HG02943 (cell line): ENCODE measurements at regions not wholly inside any gene's neighbourhood (a gene's known extent, or its start where the extent isn't known, plus 50 kb on each side); places are given as distances from the start of the nearest gene placed in this dataset.
"Not testable (repeated sequence)": the region's sequence is repeated elsewhere in the genome, so short reads cannot be mapped to it uniquely, and the experiment has no call there.

Source experiments
- ATAC-seq: cut with Tn5 transposase; IDR thresholded peaks from one replicate; pipeline ENCODE4 v1.9.1; 2021; ENCODE audit warnings: mild to moderate bottlenecking, low read depth, moderate library complexity; ENCODE audit not compliant: unreplicated experiment

DNA sequence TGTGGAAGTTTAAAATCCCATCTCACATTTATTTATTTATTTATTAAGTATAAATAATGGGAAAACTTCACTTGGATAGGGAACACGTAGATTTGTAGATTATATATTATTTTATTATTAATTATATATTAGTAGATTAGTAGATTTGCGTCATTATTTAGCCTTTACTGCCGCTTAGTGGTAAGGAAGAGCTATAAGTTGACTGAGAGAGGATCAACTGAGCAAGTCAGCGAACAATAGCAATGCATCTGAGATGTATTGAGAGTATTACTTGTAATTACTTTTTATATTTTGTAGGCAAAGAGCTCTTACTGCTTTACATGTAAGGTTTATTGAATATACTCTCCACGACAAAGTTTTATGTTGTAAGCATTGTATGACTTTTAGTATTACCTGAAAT, 244.5 kb upstream of the ANKRD30A start:
- ATAC-seq = no peak

DNA sequence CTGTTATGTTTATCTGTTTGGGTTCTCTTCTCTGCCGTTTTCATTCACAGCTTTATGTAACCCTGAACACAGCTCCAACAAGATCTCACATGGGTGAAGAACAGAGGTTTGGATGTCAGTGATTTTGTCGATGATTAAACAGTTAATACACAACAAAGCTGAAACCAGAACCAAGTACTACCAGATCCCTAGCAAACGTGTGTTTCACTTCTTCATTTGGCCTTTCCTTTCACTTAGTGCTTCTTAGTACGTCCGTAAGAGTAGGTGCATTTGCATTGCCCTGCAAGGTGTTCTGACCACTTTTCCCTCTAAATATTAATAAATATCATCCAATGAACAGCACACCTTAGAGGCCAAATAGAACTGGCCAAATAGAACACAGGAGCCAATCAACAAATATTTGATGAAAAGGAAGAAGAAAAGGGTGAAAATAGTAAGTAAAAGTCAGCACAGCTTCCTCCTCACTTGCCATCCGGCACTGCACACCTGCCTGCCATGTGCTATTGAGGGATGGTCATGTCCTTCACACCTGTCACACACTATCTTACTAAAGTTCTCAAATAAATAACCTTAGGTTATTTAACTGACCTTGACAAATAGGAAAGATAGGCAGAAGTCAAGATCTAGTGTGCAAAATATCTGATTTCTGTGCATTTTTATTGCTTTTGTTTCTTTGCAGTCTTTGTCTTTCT, 252.6 kb upstream of the ANKRD30A start:
- peak; percentile 96 for ATAC-seq

DNA sequence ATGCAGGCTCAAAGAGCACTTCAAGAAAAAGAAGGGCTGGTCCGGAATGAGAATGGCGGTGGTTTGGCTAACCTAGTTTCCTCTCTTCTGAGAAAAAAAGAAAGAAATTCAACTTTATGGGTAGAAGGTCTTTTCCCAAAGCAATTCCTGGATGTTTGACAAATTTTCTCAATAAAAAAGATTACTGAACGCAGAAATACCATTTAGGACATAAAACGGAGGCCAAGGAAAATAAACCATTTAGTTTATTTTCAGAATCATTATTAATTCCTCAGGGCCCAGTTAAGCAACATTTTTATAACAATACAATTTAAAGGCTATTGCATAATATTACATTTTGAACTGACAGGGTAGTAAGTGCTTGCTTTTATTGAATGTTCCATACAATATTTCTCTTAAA, 284.6 kb upstream of the ANKRD30A start:
- no peak for ATAC-seq

DNA sequence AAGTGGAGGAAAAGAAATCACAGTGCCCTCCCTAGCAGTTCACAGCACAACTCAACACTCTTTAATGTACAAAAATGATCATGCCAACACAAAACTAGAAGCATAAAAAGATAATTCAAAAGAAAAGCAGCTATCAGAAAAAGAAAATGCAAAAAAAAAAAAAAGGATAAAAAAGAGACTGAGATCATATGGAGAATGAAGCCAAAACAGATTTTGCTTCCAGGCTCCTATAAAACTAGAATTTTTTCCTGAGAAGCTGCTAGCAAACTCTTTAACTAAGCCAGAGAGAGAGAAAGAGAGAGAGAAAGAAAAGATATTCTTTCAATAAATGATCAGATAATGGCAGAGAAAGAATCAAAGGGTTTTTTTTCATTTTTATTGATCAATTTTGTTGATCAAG, 288.0 kb upstream of the ANKRD30A start:
- ATAC-seq = no peak

DNA sequence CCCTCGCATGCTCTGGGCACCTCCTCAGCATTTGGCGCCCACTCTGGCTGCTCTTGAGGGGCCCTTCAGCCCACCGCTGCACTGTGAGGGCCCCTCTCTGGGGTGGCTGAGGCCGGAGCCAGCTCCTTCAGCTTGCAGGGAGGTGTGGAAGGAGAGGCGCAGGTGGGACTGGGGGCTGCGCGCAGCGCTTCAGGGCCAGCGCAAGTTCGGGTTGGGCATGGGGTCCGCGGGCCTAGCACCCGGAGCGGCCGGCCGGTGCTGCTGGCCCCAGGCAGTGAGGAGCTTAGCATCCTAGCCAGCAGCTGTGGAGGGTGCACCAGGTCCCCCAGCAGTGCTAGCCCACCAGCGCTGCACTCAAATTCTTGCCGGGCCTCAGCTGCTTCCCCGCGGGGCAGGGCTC, 305.6 kb upstream of the ANKRD30A start:
- no peak for ATAC-seq

DNA sequence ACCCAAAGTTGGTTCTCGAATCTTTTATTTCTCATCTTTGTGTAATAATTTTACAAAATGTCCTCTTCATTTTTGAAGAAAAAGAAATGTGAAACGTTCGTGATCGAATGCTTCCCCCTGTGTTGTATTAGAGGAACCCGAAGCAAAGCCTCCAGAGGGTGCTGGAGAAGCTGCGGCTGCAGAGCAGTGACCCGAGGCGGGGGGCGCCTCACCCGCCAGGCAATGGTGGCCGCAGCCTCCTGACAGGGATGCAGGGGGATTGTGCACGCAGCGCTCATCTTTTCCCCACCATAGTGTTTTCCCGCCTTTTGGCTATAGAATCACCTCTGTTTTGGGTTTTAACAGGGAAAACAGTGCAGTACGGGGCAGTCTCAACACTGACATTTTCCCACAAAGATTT, 307.5 kb upstream of the ANKRD30A start:
- ATAC-seq = no peak

DNA sequence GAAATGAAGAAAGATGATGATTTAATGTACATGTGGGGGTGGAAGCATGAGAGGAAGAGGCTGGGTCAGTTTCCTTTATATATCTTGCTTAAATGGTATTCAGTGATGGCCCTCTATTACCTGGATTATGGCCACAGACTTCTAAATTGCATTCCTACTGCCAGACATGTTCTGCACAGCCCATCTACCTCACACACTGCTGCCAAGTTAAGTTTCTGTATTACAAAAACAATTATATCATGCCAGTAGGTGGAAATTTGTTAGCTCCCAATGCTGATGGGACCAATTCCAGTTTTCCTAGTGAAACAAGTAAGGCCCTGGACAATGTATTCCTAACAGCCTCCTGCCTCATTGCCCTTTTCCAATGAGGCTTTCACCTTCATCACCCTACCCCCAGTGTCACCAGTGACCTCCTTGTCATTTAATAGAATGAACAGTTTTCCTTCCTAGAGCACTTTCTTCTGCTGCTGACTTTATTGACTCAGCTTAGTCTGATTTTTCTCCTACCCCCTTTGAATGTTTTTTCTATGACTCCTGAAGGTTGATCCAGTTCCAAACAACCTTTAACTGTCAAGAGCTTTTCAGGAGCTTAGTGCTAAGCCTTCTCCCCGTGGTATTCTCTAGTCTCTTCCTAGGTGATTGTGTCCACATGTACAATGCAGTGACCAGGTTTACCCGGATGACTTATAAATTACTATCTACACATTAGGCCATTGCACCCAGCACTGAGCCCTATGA, 316.6 kb upstream of the ANKRD30A start:
- ATAC-seq = no peak

DNA sequence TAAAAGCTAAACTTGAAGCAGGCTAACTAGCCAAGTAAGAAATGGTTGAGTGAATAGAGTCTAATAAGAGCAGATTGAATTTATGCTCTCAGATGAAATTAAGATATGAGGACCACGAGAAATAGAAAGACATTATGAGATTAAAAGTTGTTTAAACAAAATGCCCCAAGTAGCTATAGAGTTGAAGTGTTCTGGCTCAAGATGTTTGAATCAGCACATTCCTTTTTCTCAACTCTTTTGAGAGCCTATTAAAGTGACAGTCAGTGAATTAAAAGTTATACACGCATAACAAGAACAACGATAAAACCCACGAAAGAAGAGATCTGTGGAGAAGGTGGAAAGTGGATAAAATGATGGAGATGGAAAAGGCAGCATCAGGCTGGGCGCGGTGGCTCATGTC, 322.2 kb upstream of the ANKRD30A start:
- ATAC-seq = no peak

DNA sequence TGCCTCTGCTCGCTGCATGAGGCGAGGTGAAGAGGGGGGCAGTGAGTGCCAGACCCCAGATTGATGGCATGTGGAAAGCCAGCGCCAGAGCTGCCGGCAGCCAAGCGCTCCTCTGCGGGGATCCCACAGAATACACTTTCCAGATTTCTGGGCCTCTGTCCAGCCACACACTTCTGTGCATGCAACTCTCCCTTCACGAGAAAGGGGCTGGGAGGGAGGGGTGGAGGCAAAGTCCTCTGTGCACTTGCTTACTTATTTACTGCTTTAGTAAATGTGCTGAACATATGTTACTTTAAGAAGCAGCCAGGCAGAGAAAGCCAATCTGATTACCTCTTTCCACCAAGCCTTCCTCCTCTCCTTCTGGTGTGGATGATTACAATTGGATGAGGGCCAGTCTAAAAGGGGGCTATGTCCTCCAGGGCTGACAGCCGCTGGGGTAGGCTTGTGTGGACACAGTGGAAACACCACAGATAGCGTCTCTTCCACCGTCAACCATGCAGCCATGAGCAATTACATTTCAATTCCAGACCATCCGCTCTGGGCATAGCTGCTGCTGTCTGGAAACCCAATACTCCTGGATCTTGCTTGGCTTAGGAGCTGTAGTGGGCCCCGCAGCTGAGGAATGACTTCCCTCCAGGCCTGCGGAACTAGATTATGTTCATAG, 322.8 kb upstream of the ANKRD30A start:
- no peak for ATAC-seq

DNA sequence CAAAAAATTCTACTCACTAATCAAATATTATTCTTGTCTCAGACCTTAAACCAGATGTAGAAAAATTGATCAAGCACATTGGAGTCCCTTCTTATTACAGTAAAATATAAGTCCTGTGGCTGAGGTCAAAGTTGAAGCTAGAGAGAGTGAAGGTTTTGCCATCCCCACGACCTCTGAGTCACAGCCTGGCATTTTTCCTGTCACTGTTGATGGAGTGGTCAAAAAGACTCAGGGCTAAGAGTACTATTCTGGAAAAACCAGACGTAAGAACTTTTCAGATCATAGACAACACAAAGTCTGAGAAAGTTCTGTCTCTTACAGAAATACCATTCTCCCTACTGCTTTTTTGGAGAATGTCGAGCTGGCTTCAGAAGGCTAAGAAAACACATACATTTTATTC, 323.7 kb upstream of the ANKRD30A start:
- no peak for ATAC-seq

DNA sequence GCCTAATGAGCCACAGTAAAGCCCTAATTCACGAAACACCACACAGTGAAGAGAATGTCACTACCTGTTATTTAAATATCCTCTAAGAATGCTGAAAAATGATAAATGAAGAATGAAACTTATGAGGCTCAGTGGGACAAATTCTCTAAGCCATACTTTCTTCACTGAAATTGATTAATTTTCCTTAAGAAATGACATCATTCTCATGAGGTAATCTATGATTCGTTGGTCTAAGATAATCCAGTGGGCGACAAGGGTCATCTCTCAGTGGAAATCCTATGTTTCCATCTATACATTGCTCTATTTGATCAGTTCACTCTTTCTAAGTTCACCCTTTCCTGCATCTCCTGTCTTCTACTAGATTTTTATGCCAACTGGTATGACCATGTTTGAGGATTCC, 330.4 kb upstream of the ANKRD30A start:
- no peak for ATAC-seq

DNA sequence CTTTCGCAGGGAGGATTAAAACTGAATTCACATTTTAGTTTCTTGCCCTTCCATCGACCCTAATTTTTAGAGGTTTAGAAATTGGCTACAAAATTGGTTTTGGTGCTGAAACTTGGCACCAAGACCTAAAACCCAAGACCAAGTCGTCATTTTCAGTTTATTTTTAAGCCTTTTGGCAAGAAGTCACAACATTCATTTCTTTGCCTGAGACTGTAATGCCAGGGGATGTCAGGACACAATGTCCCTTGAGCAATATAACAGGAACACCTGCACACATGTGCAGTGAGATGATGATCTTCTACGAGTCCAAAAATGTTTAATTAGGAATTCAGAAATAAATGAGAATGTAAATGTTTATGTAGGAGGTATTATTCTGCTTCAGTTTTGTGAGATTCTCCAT, 335.4 kb upstream of the ANKRD30A start:
- no peak for ATAC-seq

DNA sequence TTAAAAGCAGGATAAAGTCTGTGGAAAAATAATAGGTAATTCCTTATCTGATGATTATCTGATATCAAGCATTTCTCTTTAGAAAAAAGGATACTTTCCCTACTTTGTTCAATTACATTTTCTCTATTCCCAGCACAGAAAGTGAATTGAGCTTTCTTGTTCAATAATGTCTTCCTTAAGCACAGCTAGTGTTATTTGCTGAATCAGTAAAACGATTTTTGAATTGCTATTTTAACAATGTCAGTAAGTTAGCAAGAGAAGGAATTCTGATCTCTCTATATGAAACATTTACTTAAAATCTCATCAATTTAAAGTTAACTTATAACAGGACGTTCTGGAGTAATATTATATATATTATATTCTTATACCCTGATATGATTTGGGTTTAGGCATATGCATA, 337.2 kb upstream of the ANKRD30A start:
- no peak for ATAC-seq

DNA sequence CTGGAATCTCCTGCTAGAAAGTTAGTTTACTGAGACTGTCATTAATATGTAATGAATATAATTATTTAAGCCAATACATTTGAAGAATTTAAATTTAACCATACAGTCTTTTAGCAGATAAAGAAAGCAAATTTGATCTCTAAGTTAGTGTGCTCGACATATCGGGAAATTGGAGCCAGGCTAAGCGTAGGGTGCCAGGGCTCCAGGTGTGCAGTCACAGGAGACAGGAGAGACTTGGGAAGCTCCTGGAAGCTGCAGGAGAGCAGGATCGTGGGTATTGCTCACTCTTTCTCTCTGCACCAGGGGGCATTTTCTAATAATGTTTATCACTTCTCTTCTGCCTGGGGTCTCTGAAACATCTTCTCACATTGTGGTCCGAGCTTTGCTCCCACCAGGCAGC, 342.0 kb upstream of the ANKRD30A start:
- ATAC-seq = no peak

DNA sequence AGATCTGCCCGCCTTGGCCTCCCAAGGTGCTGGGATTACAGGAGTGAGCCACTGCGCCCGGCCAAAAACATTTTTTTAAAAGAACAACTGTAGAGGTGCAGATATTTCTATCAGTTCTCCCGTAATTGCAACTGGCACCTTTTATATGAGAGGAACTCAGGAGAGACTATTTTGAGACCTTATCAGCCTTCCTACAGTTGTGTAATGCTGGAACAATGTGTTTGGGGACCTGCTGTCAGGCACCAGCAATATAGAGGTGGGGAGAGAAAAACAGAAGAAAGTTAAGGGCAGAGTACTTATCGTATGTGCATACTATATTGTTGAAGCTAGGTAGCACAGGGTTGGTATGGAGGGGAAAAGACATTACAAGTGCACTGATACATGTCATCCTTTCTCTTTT, 343.8 kb upstream of the ANKRD30A start:
- no peak for ATAC-seq

DNA sequence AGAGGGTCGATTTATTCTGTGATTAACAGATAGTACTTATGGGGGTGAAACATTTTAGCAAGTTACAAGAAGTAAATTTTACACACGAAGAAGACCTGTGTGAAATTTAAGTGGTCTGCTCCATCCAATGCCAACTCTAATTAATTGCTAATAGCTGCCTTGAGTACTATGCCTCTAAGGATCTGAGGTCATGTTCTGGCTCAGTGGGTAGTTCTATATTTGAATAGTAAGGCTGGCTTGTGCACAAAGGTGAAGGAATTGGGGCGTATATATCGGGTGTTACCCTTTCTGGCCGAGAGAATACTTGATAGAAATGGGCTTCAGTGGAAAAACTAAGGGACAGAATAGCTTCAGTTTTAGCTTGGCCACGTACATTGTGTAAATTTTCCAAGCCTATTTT, 345.2 kb upstream of the ANKRD30A start:
- ATAC-seq = no peak

DNA sequence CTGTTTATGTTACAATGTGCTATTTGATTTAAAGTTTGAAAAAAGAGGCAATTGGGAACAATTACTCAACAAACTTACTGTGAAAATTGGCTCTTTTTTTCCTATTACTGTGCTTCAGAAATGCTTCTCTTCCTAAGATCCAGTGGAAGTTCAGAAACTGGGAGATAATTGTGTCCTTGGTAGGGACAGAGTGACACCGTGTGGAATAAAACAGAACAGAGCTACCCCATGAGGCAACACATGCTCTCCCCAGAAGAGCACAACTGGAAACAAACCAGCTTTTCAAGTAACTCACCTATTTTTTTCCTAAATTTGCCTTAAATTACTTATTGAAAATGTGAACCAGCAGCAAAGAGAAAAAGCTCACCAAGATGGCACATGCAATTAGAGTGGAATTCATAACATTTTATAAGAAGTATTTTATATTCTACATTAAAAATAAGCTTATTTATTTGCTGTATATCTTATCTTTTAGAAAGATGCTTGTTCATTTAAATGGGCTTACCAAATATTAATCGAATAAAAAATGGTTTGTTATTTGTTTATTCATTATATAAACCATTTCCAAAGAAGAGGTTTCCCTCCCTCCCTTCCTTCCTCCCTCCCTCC, 346.1 kb upstream of the ANKRD30A start:
- no peak for ATAC-seq

DNA sequence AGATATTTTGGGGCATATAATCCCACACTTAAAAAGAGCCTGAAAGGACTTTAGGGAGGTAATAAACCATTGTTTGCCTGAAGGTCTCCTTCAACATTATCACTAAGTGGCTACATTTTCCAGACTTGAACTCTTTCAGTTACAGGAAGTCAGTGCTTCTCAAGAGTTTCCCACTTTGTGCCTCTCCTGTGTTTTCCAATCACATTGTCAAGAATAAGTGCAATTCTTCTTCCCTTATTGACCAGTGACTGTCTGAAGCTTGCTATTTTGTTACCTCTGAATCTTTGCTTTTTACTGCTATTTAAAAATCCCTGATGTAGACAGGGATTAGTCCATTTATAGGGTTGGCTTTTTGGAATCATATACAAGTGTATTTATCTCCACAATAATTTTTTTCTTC, 346.7 kb upstream of the ANKRD30A start:
- no peak for ATAC-seq

DNA sequence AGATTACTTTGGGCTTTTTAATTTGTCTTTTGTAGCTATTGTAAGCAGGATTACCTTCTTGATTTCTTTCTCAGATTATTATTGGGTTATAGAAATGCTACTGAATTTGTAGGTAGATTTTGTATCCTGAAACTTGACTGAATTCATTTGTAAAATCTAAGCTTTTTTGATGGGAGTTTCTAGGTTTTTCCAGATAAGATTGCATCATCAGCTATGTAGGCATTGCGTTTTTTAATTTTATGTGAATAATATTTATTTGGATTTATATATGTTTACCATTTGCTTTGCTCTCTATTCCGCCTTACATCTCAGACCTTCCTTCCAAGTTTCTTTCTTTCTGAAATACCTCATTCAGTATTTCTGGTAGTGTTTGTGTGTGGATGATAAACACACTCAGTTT, 351.7 kb upstream of the ANKRD30A start:
- no peak for ATAC-seq

DNA sequence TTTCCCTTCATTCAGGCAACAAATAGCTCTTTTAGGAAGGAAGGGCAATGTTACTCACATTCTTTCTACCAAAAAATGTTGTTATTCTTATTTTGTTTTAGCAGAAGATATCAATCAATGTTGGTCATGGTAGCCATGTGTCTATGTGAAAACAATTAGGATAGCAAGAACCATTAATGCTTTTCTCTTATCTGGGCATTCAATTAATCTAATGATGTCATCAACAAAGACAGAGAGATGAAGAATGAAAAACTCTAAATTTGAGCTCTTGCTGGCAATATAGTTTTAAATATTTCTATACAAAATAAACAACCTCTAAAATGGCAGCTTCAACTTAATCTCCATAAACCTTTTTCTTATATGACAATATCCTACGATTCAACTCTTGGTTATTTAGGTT, 353.7 kb upstream of the ANKRD30A start:
- ATAC-seq = no peak

DNA sequence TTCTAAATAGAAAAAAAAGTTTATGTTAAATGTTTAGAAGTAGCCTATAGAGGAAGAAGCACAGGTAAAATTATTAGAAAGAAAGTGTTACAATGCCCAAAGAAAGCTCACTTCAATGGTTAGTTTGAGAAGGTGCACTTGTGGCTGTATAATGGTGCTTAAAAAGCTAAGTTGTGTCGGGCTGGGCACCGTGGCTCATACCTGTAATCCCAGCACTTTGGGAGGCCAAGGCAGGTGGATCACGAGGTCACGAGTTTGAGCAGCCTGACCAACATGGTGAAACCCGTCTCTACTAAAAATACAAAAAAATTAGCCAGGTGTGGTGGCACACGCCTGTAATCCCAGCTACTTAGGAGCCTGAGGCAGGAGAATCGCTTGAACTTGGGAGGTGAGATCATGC, 355.7 kb upstream of the ANKRD30A start:
- not testable (repeated sequence) for ATAC-seq
